Smooth muscle cell (in vitro differentiated cells): ENCODE measurements at regions not wholly inside any gene's neighbourhood (a gene's known extent, or its start where the extent isn't known, plus 50 kb on each side); places are given as distances from the start of the nearest gene placed in this dataset.
A peak's percentile ranks its signal among the peaks of the same experiment; 100 is the strongest.

Source experiments
- DNase-seq: peaks from one replicate; lab custom pipeline; 2025; ENCODE audit not compliant: unreplicated experiment; lab: John Stamatoyannopoulos, UW
- H2AFZ ChIP-seq: fragments of 200-600 bp; sonication (generic); 2 replicates; pipeline ENCODE4 v1.6.0; 2016; ENCODE audit warnings: antibody characterized with exemption, low read depth, mild to moderate bottlenecking
- H3F3A ChIP-seq: fragments of 200-600 bp; sonication (generic); 2 replicates; pipeline ENCODE4 v1.6.0; 2017; ENCODE audit warnings: antibody characterized with exemption, low read depth
- H3K27ac ChIP-seq: fragments of 200-600 bp; sonication (generic); 2 replicates; pipeline ENCODE4 v1.5.1; 2016; ENCODE audit warnings: low read depth, mild to moderate bottlenecking
- H3K27me3 ChIP-seq: fragments of 200-600 bp; sonication (generic); 2 replicates; pipeline ENCODE4 v1.6.1; 2016; ENCODE audit warnings: low read depth, mild to moderate bottlenecking
- H3K36me3 ChIP-seq: fragments of 200-600 bp; sonication (generic); 2 replicates; pipeline ENCODE4 v1.5.1; 2016; ENCODE audit warnings: low read depth
- H3K4me1 ChIP-seq: fragments of 200-600 bp; sonication (generic); 2 replicates; pipeline ENCODE4 v1.5.1; 2016; ENCODE audit warnings: low read depth
- H3K4me2 ChIP-seq: fragments of 200-600 bp; sonication (generic); 2 replicates; pipeline ENCODE4 v1.6.0; 2016; ENCODE audit warnings: mild to moderate bottlenecking
- H3K4me3 ChIP-seq: fragments of 200-600 bp; sonication (generic); 2 replicates; pipeline ENCODE4 v1.5.1; 2016; ENCODE audit warnings: mild to moderate bottlenecking
- H3K79me2 ChIP-seq: fragments of 200-600 bp; sonication (generic); 2 replicates; pipeline ENCODE4 v1.6.0; 2016; ENCODE audit warnings: low read depth, mild to moderate bottlenecking
- H3K9ac ChIP-seq: fragments of 200-600 bp; sonication (generic); 2 replicates; pipeline ENCODE4 v1.6.0; 2016; ENCODE audit warnings: low read depth
- H3K9me3 ChIP-seq: fragments of 200-600 bp; sonication (generic); replicated peaks from 2 replicates; pipeline ENCODE4 v1.5.1; 2016; ENCODE audit warnings: low read depth
- H4K20me1 ChIP-seq: fragments of 200-600 bp; sonication (generic); 2 replicates; pipeline ENCODE4 v1.6.0; 2016; ENCODE audit warnings: low read depth
- CTCF ChIP-seq: fragments of 200-600 bp; sonication (generic); IDR thresholded peaks from 2 replicates; pipeline ENCODE4 v1.5.1; 2017; ENCODE audit warnings: borderline replicate concordance, mild to moderate bottlenecking, antibody characterized with exemption; ENCODE audit not compliant: insufficient read depth, poor library complexity, severe bottlenecking
- WGBS: methylation state at CpG from one replicate; pipeline ENCODE4 v1.1.7; 2016; ENCODE audit warnings: low lambda C conversion rate; 5-methylcytosine and 5-hydroxymethylcytosine counted together

- no peaks in the 10 kb centered on the region for H3K79me2 ChIP-seq
These were observed 140.2 kb upstream of the CRY1 start for GRCh38 chr12:107233551-107233950.

DNA sequence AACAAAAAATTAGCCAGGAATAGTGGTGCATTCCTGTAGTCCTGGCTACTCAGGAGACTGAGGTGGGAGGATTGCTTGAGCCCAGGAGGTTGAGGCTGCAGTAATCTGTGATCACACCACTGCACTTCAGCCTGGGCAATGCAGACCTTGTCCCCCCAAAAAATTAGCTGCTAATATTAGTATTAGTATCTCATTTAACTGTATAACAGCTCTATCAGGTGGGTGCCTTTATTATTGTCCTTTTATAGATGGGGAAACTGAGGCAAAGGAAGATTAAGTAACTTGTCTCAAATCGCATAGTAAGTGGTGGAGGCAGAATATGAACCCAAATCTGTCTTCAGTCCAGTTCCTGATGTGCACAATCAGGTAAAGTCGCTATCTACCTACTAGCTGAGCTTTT lies 142.3 kb upstream of the CRY1 start:
- no peaks in the 10 kb centered on the region for H3K79me2 ChIP-seq
- no peaks in the 10 kb centered on the region for H4K20me1 ChIP-seq
- H3K4me1 ChIP-seq: no peaks in the 10 kb centered on the region
- H3K4me2 ChIP-seq: no peak overlapping the region
- no peak overlapping the region for H3K4me3 ChIP-seq
- no peaks in the 10 kb centered on the region for H3K9me3 ChIP-seq
- H3F3A ChIP-seq: no peaks in the 10 kb centered on the region
- TF ChIP-seq CTCF: no peak
- H3K27me3 ChIP-seq: peaks cover 11% of the 10 kb centered on the region
- no peak overlapping the region for H3K9ac ChIP-seq
- DNase-seq: no peak
- no peak overlapping the region for H2AFZ ChIP-seq
- H3K36me3 ChIP-seq: no peaks in the 10 kb centered on the region
- no peak overlapping the region for H3K27ac ChIP-seq
- 87% methylated on average over 2 of the region's 2 CpGs for WGBS

More at GRCh38 chr12:107233551-107233950, 140.2 kb upstream of the CRY1 start:
- no peak for DNase-seq
- Histone ChIP-seq H3K9ac (no peak overlapping the region), H3F3A (no peaks in the 10 kb centered on the region), H3K27ac (no peak overlapping the region), H2AFZ (no peak overlapping the region), H3K27me3 (peaks cover 17% of the 10 kb centered on the region), H3K9me3 (no peaks in the 10 kb centered on the region), H3K4me1 (no peaks in the 10 kb centered on the region), H3K4me2 (no peak overlapping the region), H3K4me3 (no peak overlapping the region), H3K36me3 (no peaks in the 10 kb centered on the region), H4K20me1 (no peaks in the 10 kb centered on the region)
- 96% methylated on average over 3 of the region's 3 CpGs for WGBS
- TF ChIP-seq CTCF: no peak

DNA sequence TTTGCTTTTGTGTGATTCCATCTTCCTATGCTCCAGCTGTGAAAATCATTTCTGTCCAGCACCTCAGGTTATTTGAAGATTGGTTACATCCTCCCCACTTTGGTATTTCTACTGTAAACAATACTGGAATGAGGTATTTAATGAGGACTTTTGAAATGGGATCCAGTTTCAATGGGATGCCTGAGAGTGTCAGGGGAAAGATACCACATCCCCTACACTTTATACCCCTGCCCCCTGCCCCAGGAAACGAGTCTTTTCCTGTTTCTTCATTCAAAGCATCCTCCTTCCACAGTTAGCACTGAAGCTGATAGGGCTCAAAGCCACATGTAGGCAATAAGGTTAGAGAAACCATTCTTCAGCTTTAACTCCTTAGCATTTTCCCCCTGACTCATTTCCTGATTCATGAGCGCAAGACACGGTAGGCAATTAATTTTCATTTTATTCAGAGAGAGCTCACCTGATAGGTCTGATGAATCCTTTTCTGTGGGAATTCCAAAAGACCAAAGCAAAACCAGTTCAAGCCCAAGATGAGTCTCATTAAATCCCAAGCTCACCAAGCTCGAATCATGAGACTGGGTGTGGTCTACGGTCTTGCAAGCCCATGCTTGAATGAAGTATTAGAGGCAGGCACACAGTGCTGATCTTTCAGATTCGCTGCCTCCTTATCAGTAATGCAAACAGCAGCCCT lies 143.6 kb upstream of the CRY1 start:
- no peaks in the 10 kb centered on the region for H3K9me3 ChIP-seq
- no peak overlapping the region for H2AFZ ChIP-seq
- no peaks in the 10 kb centered on the region for H3F3A ChIP-seq
- no peak overlapping the region for H3K9ac ChIP-seq
- H3K27ac ChIP-seq: no peak overlapping the region
- H3K79me2 ChIP-seq: no peaks in the 10 kb centered on the region
- H3K4me2 ChIP-seq: peak overlapping the region; percentile 10
- no peak for DNase-seq
- 46% methylated on average over 6 of the region's 6 CpGs for WGBS
- peaks cover 1% of the 10 kb centered on the region for H3K27me3 ChIP-seq
- no peaks in the 10 kb centered on the region for H3K4me1 ChIP-seq
- H4K20me1 ChIP-seq: no peaks in the 10 kb centered on the region
- no peaks in the 10 kb centered on the region for H3K36me3 ChIP-seq
- H3K4me3 ChIP-seq: no peak overlapping the region
- no peak for TF ChIP-seq CTCF

GRCh38 chr12:107238296-107238695 lies 144.9 kb upstream of the CRY1 start:
- Histone ChIP-seq H3K27me3 (peaks cover 6% of the 10 kb centered on the region), H3K79me2 (no peaks in the 10 kb centered on the region), H3K4me1 (no peaks in the 10 kb centered on the region), H3F3A (no peaks in the 10 kb centered on the region), H3K36me3 (no peaks in the 10 kb centered on the region), H2AFZ (no peak overlapping the region), H4K20me1 (no peaks in the 10 kb centered on the region), H3K9me3 (no peaks in the 10 kb centered on the region), H3K4me3 (no peak overlapping the region), H3K4me2 (no peak overlapping the region), H3K9ac (no peak overlapping the region), H3K27ac (no peak overlapping the region)
- no peak for DNase-seq
- TF ChIP-seq CTCF: no peak
- 64% methylated on average over 3 of the region's 3 CpGs for WGBS
